HG03196 (cell line): ENCODE measurements at regions not wholly inside any gene's neighbourhood (a gene's known extent, or its start where the extent isn't known, plus 50 kb on each side); places are given as distances from the start of the nearest gene placed in this dataset.

Source experiments
- ATAC-seq: cut with Tn5 transposase; IDR thresholded peaks from one replicate; pipeline ENCODE4 v1.9.1; 2021; ENCODE audit not compliant: unreplicated experiment

GRCh38 chr5:125037530-125037929 is 291.1 kb upstream of the ZNF608 start:
- ATAC-seq = no peak

- ATAC-seq = no peak
Observed at GRCh38 chr5:125038477-125038876, 292.0 kb upstream of the ZNF608 start.

DNA sequence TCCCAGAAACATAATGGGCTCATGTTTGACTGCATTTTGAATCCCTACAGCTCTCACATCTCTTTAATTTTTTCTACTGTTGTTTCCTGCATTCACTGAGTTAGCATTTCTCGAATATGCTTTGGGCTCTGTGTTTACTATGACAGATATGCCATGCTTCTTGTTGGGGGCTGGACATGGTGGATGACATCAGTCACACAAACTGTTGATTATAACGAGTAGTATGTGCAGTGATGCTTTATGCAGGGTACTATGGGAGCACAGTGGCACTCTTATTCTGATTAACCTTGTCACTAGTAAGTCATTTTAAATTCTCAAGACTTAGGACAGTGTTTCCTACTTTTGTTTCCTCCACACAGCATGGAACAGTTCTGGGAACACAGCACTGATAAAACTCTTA is 295.4 kb upstream of the ZNF608 start:
- no peak for ATAC-seq

GRCh38 chr5:125042261-125042890 is 295.9 kb upstream of the ZNF608 start:
- no peak for ATAC-seq

DNA sequence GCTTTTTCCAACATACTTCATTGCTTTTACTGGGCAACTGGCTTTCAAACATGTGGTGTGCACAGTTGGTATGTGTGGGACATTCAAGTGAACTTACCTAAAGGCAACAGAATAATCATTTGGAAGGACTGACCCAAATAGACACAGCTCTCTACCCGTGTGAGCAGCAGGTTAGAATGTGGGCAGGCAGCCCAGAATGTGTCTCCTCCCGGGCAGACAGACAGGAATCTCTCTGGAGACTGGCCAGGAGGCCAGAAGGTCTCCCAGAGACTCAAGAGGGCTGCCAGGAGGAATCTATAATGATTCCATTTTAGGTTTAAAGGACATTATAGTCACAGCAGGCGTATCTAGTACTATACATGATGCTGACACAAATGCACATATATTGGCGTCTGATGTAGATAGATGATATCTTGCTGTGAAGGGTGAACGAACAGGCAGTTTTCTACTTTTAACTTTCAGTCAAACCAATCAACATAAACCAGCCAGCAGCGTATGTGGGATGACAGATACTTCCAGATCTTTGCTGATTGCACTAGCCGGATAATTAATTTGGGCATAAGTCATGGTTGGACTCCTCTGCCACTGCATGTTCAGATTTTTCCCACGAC is 297.4 kb upstream of the ZNF608 start:
- no peak for ATAC-seq

GRCh38 chr5:125044491-125045282 is 298.2 kb upstream of the ZNF608 start:
- no peak for ATAC-seq

- no peak for ATAC-seq
Observed at GRCh38 chr5:125045646-125046045, 299.2 kb upstream of the ZNF608 start.

DNA sequence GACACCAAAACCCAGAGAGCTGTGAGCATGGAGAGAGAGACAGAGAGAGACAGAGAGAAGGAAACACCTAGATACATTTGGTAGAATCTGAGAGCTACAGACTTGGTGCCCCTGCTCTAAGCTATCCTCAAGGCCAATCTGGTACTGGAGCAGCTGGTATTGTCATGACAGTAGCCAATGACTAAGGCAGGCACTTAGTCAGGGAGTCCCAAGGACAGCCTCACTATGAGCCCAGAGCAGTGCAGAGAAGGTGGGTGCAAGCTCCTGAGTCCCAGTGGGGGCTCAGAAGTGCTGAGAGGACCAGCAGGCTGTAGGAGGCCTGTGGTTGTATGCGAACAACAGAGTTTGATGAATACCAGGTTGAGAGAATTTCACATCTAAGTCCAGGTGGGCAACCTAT is 300.4 kb upstream of the ZNF608 start:
- no peak for ATAC-seq

GRCh38 chr5:125047871-125048270 is 301.4 kb upstream of the ZNF608 start:
- ATAC-seq = no peak

DNA sequence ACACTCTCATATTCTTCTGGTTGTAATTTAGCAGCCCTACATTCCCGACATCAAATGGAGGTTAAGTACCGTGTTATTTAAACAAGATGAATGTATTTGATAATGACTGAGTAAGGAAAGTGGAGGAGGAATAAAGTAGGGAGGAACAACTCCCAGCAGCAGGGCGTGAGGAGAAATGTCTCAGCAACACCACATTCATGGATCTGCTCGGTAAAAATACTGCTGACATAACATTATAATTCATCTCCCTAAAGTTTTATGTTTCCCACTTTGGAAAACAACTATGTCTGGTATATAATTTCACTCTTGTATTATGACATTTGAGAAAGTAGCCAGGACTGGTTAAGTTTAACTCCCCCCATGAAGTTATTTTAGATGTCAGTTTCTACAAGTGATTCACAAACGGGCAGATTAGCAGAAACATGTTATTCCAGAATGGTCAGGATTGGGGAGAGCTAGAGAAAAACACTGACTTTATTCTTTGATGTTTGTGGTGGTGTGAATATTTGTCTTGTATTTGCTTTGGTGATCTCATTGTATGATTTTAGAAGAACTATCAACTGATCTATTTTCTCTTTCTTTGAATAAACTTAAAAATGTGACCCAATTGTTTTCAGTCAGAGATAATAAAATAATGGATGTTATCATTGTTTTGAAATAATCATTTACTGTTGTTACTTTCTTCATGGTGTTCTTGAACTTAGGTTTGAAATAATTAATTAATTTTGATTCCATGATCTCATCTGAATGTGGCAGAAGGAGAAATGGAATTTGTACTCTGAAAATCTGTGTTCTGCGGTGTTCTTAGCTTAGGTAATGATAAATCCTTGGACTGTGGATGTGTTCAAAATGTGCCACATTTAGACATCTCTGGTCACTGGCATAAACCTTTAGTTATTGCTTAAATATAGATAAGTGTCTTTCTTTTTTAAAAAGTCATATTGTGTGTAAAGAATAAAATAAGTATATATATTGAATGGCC is 303.6 kb upstream of the ZNF608 start:
- no peak for ATAC-seq

DNA sequence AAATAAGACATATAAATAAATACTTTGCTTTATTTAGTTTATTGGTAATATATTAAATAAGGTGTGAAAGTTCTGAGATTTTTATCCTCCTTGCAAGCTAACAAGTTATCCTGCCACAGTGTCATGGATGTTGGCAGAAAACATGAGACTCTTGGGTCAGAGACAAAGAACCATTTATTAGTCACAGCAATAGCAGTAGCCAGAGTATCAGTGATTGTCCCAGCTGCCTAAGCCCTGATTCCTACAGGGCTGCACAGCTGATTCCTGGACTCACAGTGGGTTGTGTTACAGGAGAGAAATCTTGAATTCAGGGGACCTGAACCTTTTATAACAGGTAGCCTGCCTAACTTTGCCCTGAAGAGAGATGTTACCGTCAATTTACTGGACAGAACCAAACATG is 304.5 kb upstream of the ZNF608 start:
- no peak for ATAC-seq

GRCh38 chr5:125052584-125052983 is 306.1 kb upstream of the ZNF608 start:
- ATAC-seq = no peak

DNA sequence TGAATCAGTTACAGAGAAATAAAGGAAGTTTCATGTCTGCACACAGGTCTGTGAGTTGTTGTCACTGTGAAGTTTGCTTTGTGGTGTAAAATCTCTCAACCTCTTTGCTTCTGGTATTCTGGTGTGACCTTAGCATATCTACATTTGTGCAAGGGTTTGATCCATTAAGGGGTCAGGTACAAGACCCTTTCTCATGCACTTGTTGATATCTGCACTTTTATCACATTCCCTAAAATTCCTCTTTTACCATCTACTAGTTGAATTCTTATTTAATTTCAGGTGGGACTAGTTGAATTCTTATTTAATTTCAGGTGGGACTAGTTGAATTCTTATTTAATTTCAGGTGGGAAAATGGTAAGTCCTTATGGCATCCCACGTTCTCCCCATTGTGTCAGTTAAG is 306.7 kb upstream of the ZNF608 start:
- ATAC-seq = no peak

- no peak for ATAC-seq
Observed at GRCh38 chr5:125054146-125054545, 307.7 kb upstream of the ZNF608 start.

DNA sequence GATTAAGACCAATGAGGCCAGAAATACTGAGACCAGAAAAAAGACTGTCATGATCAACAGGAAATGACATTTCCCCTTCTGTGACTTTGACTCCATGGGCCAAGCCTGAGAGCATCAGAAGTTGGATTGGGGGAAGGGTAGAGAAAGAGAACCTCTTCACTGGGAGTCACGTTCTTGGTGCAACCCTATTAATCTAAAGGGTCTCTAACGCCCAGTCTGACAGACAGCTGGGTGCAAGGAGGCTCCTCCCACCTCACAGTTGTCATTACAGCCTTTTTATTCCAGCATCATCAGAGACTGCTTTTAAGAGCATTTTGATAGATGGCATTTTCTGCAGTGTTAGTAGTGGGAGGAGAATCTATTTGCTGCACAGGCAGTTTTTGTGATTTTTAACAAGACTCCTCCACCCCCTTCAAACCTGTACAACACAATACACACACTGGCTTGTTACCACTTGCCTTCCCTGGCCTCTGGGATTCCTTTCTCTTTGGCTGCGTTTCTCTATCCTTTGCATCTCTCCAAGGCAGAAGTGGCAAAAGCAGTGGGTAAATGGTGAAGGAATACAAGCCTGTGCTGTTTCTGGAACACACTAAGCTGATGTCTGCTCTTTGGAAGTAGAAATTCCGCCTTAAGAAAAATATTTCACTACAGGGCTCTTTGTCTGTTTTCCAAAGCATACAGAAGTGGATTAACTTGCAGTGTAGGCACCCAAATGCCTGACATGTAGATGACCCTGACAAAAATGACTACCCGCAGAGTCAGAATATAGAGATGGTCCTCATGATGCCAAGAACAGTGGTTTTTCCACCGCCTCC is 310.4 kb upstream of the ZNF608 start:
- ATAC-seq = no peak

GRCh38 chr5:125057912-125058826 is 311.7 kb upstream of the ZNF608 start:
- no peak for ATAC-seq

DNA sequence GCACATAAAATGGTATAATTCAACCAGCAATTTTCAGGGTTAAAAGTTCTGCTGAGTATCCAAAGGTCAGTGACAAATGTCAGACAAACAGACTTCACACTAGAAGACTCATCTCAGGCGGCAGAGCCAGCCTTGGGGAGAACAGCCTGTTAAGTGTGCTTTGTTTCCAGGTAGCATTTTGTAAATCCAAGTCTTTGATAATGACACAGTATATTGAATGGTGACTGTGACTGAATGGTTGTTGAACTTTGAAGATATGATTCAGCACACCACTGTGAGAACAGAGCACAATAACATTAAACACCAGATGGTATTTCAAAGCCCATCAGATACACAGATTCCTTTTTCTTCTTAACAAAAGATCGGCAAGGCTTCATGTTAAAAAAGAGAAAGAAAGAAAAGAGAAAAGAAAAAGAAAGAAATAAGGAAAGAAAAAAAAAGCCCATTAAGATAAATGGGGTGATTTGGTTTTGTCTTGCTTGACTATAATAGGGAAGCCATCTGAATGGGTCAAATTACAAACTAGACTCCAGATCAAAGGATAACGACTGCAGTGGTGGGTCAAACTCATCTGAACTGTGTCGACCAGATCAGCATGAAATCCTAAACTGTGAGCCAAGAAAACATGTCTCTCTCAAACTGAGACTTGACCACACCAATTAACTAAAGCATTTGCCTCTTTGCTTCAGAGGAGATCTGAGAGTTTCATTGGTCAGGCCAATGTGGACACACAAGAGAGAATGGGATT is 313.0 kb upstream of the ZNF608 start:
- ATAC-seq = no peak

- no peak for ATAC-seq
Observed at GRCh38 chr5:125061726-125062125, 315.3 kb upstream of the ZNF608 start.
